IMR-90 (cell line): ENCODE measurements at regions not wholly inside any gene's neighbourhood (a gene's known extent, or its start where the extent isn't known, plus 50 kb on each side); places are given as distances from the start of the nearest gene placed in this dataset.

Source experiments
- ATAC-seq: fragments of 200-7000 bp; cut with Tn5 transposase; 2 replicates; pipeline ENCODE4 v1.9.1; 2020; ENCODE audit warnings: low read depth, mild to moderate bottlenecking, moderate library complexity
- BruUV-seq: library from RNA; stranded (reverse); fragments of 400-500 nt; replicated peaks from 2 replicates; lab custom pipeline; 2021; lab: Mats Ljungman, UMichigan
- CTCF ChIA-PET: fragments of 300-600 bp; formaldehyde crosslinking; extraction: SDS; loops from one replicate; lab custom pipeline; 2021; ENCODE audit warnings: antibody characterized with exemption; lab: Yijun Ruan, JAX
- POLR2A ChIA-PET: fragments of 300-600 bp; sonication (Branson Sonifier 250); formaldehyde crosslinking; loops from one replicate; lab custom pipeline; 2022; ENCODE audit warnings: antibody characterized with exemption; ENCODE audit not compliant: unreplicated experiment; lab: Charles Lee
- DNase-seq: peaks from one replicate; pipeline ENCODE4 v3.0.0; 2013
- H2AFZ ChIP-seq: replicated peaks from 2 replicates; pipeline ENCODE3; 2013; ENCODE audit warnings: low read length, mild to moderate bottlenecking; ENCODE audit not compliant: poor library complexity
- H2AK5ac ChIP-seq: 2 replicates; pipeline ENCODE4 v1.6.1; 2013; ENCODE audit warnings: low read depth, low read length, inconsistent platforms
- H2AK9ac ChIP-seq: replicated peaks from 2 replicates; pipeline ENCODE3; 2013; ENCODE audit warnings: mild to moderate bottlenecking, low read depth, low read length, moderate library complexity; ENCODE audit not compliant: poor library complexity
- H2BK120ac ChIP-seq: 2 replicates; pipeline ENCODE4 v1.6.1; 2013; ENCODE audit warnings: low read depth, low read length, inconsistent platforms
- H2BK15ac ChIP-seq: 3 replicates; pipeline ENCODE4 v1.6.1; 2013; ENCODE audit warnings: low read depth, low read length, inconsistent platforms
- H2BK20ac ChIP-seq: 2 replicates; pipeline ENCODE4 v1.6.1; 2013; ENCODE audit warnings: low read depth, mild to moderate bottlenecking, inconsistent platforms, low read length, moderate library complexity
- H2BK5ac ChIP-seq: 2 replicates; pipeline ENCODE4 v1.6.1; 2013; ENCODE audit warnings: mild to moderate bottlenecking, low read depth, low read length, inconsistent platforms; ENCODE audit not compliant: poor library complexity, severe bottlenecking
- H3K14ac ChIP-seq: replicated peaks from 2 replicates; pipeline ENCODE4 v1.6.1; 2013; ENCODE audit warnings: low read depth, low read length, inconsistent platforms
- H3K18ac ChIP-seq: 2 replicates; pipeline ENCODE4 v1.6.1; 2013; ENCODE audit warnings: low read depth, low read length, control low read depth
- H3K23ac ChIP-seq: 2 replicates; pipeline ENCODE4 v1.6.1; 2013; ENCODE audit warnings: low read depth, low read length, inconsistent platforms
- H3K27ac ChIP-seq: 2 replicates; pipeline ENCODE4 v1.5.1; 2013; ENCODE audit warnings: mild to moderate bottlenecking, control low read depth, low read length; ENCODE audit not compliant: insufficient read depth
- H3K27me3 ChIP-seq: 2 replicates; pipeline ENCODE4 v1.6.1; 2013; ENCODE audit warnings: low read length; ENCODE audit not compliant: control insufficient read depth, insufficient read depth
- H3K36me3 ChIP-seq: 2 replicates; pipeline ENCODE4 v1.6.1; 2013; ENCODE audit warnings: low read length, mixed read lengths; ENCODE audit not compliant: control insufficient read depth, insufficient read depth
- H3K4ac ChIP-seq: 2 replicates; pipeline ENCODE4 v1.6.1; 2013; ENCODE audit warnings: low read depth, low read length, inconsistent platforms
- H3K4me1 ChIP-seq: 2 replicates; pipeline ENCODE4 v1.6.1; 2013; ENCODE audit warnings: low read length, mixed read lengths; ENCODE audit not compliant: control insufficient read depth, insufficient read depth
- H3K4me2 ChIP-seq: 2 replicates; pipeline ENCODE4 v1.6.1; 2013; ENCODE audit warnings: low read depth, mild to moderate bottlenecking, control low read depth, low read length, moderate library complexity
- H3K4me3 ChIP-seq: 2 replicates; pipeline ENCODE4 v1.5.1; 2013; ENCODE audit warnings: low read depth, mild to moderate bottlenecking, control low read depth, low read length, moderate library complexity; ENCODE audit not compliant: insufficient read depth
- H3K56ac ChIP-seq: 2 replicates; pipeline ENCODE4 v1.6.1; 2013; ENCODE audit warnings: low read length, inconsistent platforms; ENCODE audit not compliant: insufficient read depth; ENCODE audit errors: extremely low read depth
- H3K79me1 ChIP-seq, 2 experiments: 2 replicates each; pipeline ENCODE4 v1.6.1; 2013; ENCODE audit warnings: low read length in 2 of 2, inconsistent platforms in 1 of 2, low read depth in 1 of 2
- H3K9ac ChIP-seq: 2 replicates; pipeline ENCODE4 v1.6.1; 2013; ENCODE audit warnings: low read depth, low read length, control low read depth
- H3K9me1 ChIP-seq: 2 replicates; pipeline ENCODE4 v1.6.1; 2013; ENCODE audit warnings: low read length, inconsistent platforms; ENCODE audit not compliant: insufficient read depth
- H3K9me3 ChIP-seq: 2 replicates; pipeline ENCODE4 v1.6.1; 2013; ENCODE audit warnings: low read length; ENCODE audit not compliant: control insufficient read depth, insufficient read depth
- H4K20me1 ChIP-seq: 2 replicates; pipeline ENCODE4 v1.6.1; 2013; ENCODE audit warnings: low read length, inconsistent platforms; ENCODE audit not compliant: insufficient read depth
- H4K5ac ChIP-seq: 2 replicates; pipeline ENCODE4 v1.6.1; 2013; ENCODE audit warnings: mild to moderate bottlenecking, low read depth, low read length, control low read depth
- H4K8ac ChIP-seq, 2 experiments: 2 replicates each; pipeline ENCODE4 v1.6.1; 2013; ENCODE audit warnings: low read depth in 2 of 2, low read length in 2 of 2, control low read depth in 1 of 2, inconsistent platforms in 1 of 2
- H4K91ac ChIP-seq: 2 replicates; pipeline ENCODE4 v1.6.1; 2013; ENCODE audit warnings: low read depth, low read length, inconsistent platforms; ENCODE audit not compliant: insufficient read depth
- BHLHE40 ChIP-seq: fragments of 150-350 bp; IDR thresholded peaks from 2 replicates; pipeline ENCODE4 v1.6.1; 2016; ENCODE audit warnings: mild to moderate bottlenecking, low read depth, low read length
- CEBPB ChIP-seq: IDR thresholded peaks from 2 replicates; pipeline ENCODE4 v1.6.1; 2012; ENCODE audit warnings: low read depth, low read length, improper control_type of control experiment
- CHD1 ChIP-seq: IDR thresholded peaks from 2 replicates; pipeline ENCODE4 v1.6.1; 2012; ENCODE audit warnings: low read depth, low read length, improper control_type of control experiment
- CTCF ChIP-seq: conservative IDR thresholded peaks from 2 replicates; pipeline ENCODE4 v1.5.1; 2012; ENCODE audit warnings: mild to moderate bottlenecking, low read depth, low read length, improper control_type of control experiment
- ELK1 ChIP-seq: fragments of 150-350 bp; IDR thresholded peaks from 2 replicates; pipeline ENCODE4 v1.6.1; 2016; ENCODE audit warnings: low read depth, mild to moderate bottlenecking, low read length, moderate library complexity, borderline replicate concordance
- FOS ChIP-seq: fragments of 150-350 bp; IDR thresholded peaks from 2 replicates; pipeline ENCODE4 v1.6.1; 2016; ENCODE audit warnings: low read depth, low read length
- MAFK ChIP-seq: IDR thresholded peaks from 2 replicates; pipeline ENCODE4 v1.6.1; 2012; ENCODE audit warnings: low read depth, low read length, improper control_type of control experiment
- MAZ ChIP-seq: IDR thresholded peaks from 2 replicates; pipeline ENCODE4 v1.6.1; 2012; ENCODE audit warnings: low read depth, mild to moderate bottlenecking, low read length, improper control_type of control experiment, moderate library complexity, borderline replicate concordance
- NFE2L2 ChIP-seq: fragments of 150-350 bp; IDR thresholded peaks from 2 replicates; pipeline ENCODE4 v1.6.1; 2016; ENCODE audit warnings: low read depth, mild to moderate bottlenecking, low read length
- RAD21 ChIP-seq: IDR thresholded peaks from 2 replicates; pipeline ENCODE4 v1.6.1; 2012; ENCODE audit warnings: low read length, improper control_type of control experiment
- RFX5 ChIP-seq: IDR thresholded peaks from 2 replicates; pipeline ENCODE4 v1.8.0; 2012; ENCODE audit warnings: low read depth, mild to moderate bottlenecking, low read length, moderate library complexity
- SMC3 ChIP-seq: fragments of 150-350 bp; IDR thresholded peaks from 2 replicates; pipeline ENCODE4 v1.6.1; 2016; ENCODE audit warnings: low read depth, mild to moderate bottlenecking, antibody characterized with exemption, low read length, moderate library complexity
- USF2 ChIP-seq: fragments of 150-350 bp; IDR thresholded peaks from 2 replicates; pipeline ENCODE4 v1.6.1; 2017; ENCODE audit warnings: mild to moderate bottlenecking, antibody characterized with exemption, low read length, low read depth
- WGBS, 2 experiments: methylation state at CpG; one replicate each; pipeline versions ENCODE4 v1.1.5 to v1.1.7; 2013; ENCODE audit warnings: missing lambda C conversion rate in 2 of 2; ENCODE audit not compliant: insufficient read length in 1 of 2; ENCODE audit errors: extremely low coverage in 2 of 2; 5-methylcytosine and 5-hydroxymethylcytosine counted together
- dilution Hi-C: fragments of 300-500 bp; cut with HindIII; formaldehyde crosslinking; loops from one replicate; pipeline ENCODE4 v1.14.3; 2018; ENCODE audit warnings: low sequenced_read_pairs; ENCODE audit not compliant: unreplicated experiment
- in situ Hi-C: fragments of 300-500 bp; cut with MboI; formaldehyde crosslinking; loops from 3 replicates; pipeline ENCODE4 v1.14.3; 2019; ENCODE audit warnings: low sequenced_read_pairs, inconsistent platforms, mixed read lengths
- intact Hi-C: fragments of 100-400 bp; cut with micrococcal nuclease; formaldehyde crosslinking; loops from 2 replicates; pipeline ENCODE4 v1.10.0; 2022

GRCh38 chr5:68954618-68954910, 139.2 kb upstream of the SLC30A5 start:
- Histone ChIP-seq H3K14ac (no peak overlapping the region), H3K27me3 (peaks cover 7% of the 10 kb centered on the region), H3K36me3 (no peaks in the 10 kb centered on the region), H2AK9ac (no peak overlapping the region), H4K91ac (no peak overlapping the region), H2BK5ac (no peak overlapping the region), H3K18ac (no peak overlapping the region), H3K23ac (no peak overlapping the region), H2BK15ac (no peak overlapping the region), H2BK120ac (no peak overlapping the region), H3K4me2 (no peak overlapping the region), H4K20me1 (no peaks in the 10 kb centered on the region), H3K27ac (no peak overlapping the region), H3K56ac (no peak overlapping the region), H4K5ac (no peak overlapping the region), H3K4me3 (no peak overlapping the region), H3K4ac (no peak overlapping the region), H4K8ac (no peak overlapping the region), H3K4me1 (no peaks in the 10 kb centered on the region), H2BK20ac (no peak overlapping the region), H3K9ac (no peak overlapping the region), H3K79me1 (no peaks in the 10 kb centered on the region), H2AFZ (no peak overlapping the region), H2AK5ac (no peak overlapping the region), H3K9me3 (no peaks in the 10 kb centered on the region), H3K9me1 (no peaks in the 10 kb centered on the region)
- POLR2A ChIA-PET, result no interaction called here
- ATAC-seq (no peak), DNase-seq (no peak)
- WGBS, 2 experiments, result no CpG with 5 or more reads among the region's 2 CpGs
- dilution Hi-C loops, result no loop called here
- TF ChIP-seq NFE2L2 (no peak), ELK1 (no peak), RFX5 (no peak), RAD21 (no peak), SMC3 (no peak), CTCF (no peak), MAZ (no peak), CEBPB (no peak), CHD1 (no peak), FOS (no peak), MAFK (no peak), BHLHE40 (no peak), USF2 (no peak)
- in situ Hi-C loops, result no loop called here
- CTCF ChIA-PET, result no interaction called here
- BruUV-seq, result no TSS peak
- intact Hi-C loops, result no loop called here
